NCI-H146 treated with DMSO at 0.1 percent for 48 hours (cell line): ENCODE measurements at regions not wholly inside any gene's neighbourhood (a gene's known extent, or its start where the extent isn't known, plus 50 kb on each side); places are given as distances from the start of the nearest gene placed in this dataset.

Experiments
- DNase-seq: peaks from one replicate; lab custom pipeline; 2025; ENCODE audit not compliant: unreplicated experiment; lab: John Stamatoyannopoulos, UW

GRCh38 chr2:226063704-226064440, 664.4 kb downstream of the NYAP2 start:
- no peak for DNase-seq

GRCh38 chr2:226059961-226060627, 660.6 kb downstream of the NYAP2 start:
- DNase-seq: no peak

- no peak for DNase-seq
These were observed 658.4 kb downstream of the NYAP2 start for GRCh38 chr2:226057914-226058313.

GRCh38 chr2:226057365-226057764, 657.9 kb downstream of the NYAP2 start:
- no peak for DNase-seq

- no peak for DNase-seq
These were observed 653.4 kb downstream of the NYAP2 start for GRCh38 chr2:226052772-226053416.

GRCh38 chr2:226050822-226051221, 651.3 kb downstream of the NYAP2 start:
- no peak for DNase-seq

- DNase-seq: no peak
These were observed 649.1 kb downstream of the NYAP2 start for GRCh38 chr2:226048611-226049010.

- no peak for DNase-seq
These were observed 645.6 kb downstream of the NYAP2 start for GRCh38 chr2:226045080-226045479.

- no peak for DNase-seq
These were observed 640.9 kb downstream of the NYAP2 start for GRCh38 chr2:226040344-226040900.

GRCh38 chr2:226037526-226037925, 638.0 kb downstream of the NYAP2 start:
- DNase-seq: no peak

GRCh38 chr2:226031647-226032501, 632.4 kb downstream of the NYAP2 start:
- DNase-seq: no peak

GRCh38 chr2:226030788-226031646, 631.5 kb downstream of the NYAP2 start:
- DNase-seq: peak; percentile 1

GRCh38 chr2:226030369-226030768, 630.9 kb downstream of the NYAP2 start:
- no peak for DNase-seq

- DNase-seq: no peak
These were observed 624.4 kb downstream of the NYAP2 start for GRCh38 chr2:226023946-226024345.

- no peak for DNase-seq
These were observed 623.9 kb downstream of the NYAP2 start for GRCh38 chr2:226023383-226023782.

GRCh38 chr2:226020956-226021355, 621.4 kb downstream of the NYAP2 start:
- no peak for DNase-seq

GRCh38 chr2:226020176-226020575, 620.7 kb downstream of the NYAP2 start:
- DNase-seq: no peak

GRCh38 chr2:226018641-226019040, 619.1 kb downstream of the NYAP2 start:
- no peak for DNase-seq

- no peak for DNase-seq
These were observed 618.0 kb downstream of the NYAP2 start for GRCh38 chr2:226017537-226017936.

- no peak for DNase-seq
These were observed 617.6 kb downstream of the NYAP2 start for GRCh38 chr2:226017107-226017506.
